K562 (cell line): ENCODE measurements at regions not wholly inside any gene's neighbourhood (a gene's known extent, or its start where the extent isn't known, plus 50 kb on each side); places are given as distances from the start of the nearest gene placed in this dataset.

ENCODE experiments used
- ARID4B ChIP-seq: sonication (generic); formaldehyde crosslinking; IDR thresholded peaks from 2 replicates; pipeline ENCODE4 v1.8.0; 2022; ENCODE audit warnings: mild to moderate bottlenecking, missing genetic modification reagents
- DEAF1 ChIP-seq: fragments of 450-650 bp; formaldehyde crosslinking; IDR thresholded peaks from 2 replicates; pipeline ENCODE4 v1.4.0; 2020; ENCODE audit warnings: mild to moderate bottlenecking, moderate library complexity
- FOXA1 ChIP-seq: fragments of 450-650 bp; IDR thresholded peaks from 2 replicates; pipeline ENCODE4 v1.6.1; 2016; ENCODE audit warnings: mild to moderate bottlenecking, borderline replicate concordance
- HNRNPLL ChIP-seq: fragments of 200-400 bp; formaldehyde crosslinking; IDR thresholded peaks from 2 replicates; pipeline ENCODE4 v1.6.1; 2017; ENCODE audit warnings: low read length, low read depth, mild to moderate bottlenecking; ENCODE audit not compliant: poor library complexity, severe bottlenecking
- KDM5B ChIP-seq: fragments of 200-600 bp; sonication (generic); IDR thresholded peaks from 2 replicates; pipeline ENCODE4 v1.6.1; 2012; ENCODE audit warnings: low read depth, mild to moderate bottlenecking, moderate library complexity, low read length, control low read depth, inconsistent platforms; ENCODE audit not compliant: insufficient replicate concordance
- NFRKB ChIP-seq: fragments of 450-650 bp; IDR thresholded peaks from 2 replicates; pipeline ENCODE4 v1.6.1; 2016; ENCODE audit warnings: low read depth
- NR1H2 ChIP-seq: sonication (generic); formaldehyde crosslinking; IDR thresholded peaks from 2 replicates; pipeline ENCODE4 v1.4.0; 2020; ENCODE audit warnings: mild to moderate bottlenecking, missing genetic modification reagents
- POLR2AphosphoS2 ChIP-seq: IDR thresholded peaks from 2 replicates; pipeline ENCODE4 v1.6.1; 2012; ENCODE audit warnings: low read length, improper control_type of control experiment
- SRSF9 ChIP-seq: fragments of 200-400 bp; formaldehyde crosslinking; IDR thresholded peaks from 2 replicates; pipeline ENCODE4 v1.6.1; 2017; ENCODE audit warnings: low read depth, low read length, borderline replicate concordance
- TAF1 ChIP-seq: IDR thresholded peaks from 2 replicates; pipeline ENCODE4 v1.6.1; 2011; ENCODE audit warnings: mild to moderate bottlenecking, low read length, moderate library complexity; ENCODE audit not compliant: insufficient read depth, control insufficient read depth, severe bottlenecking; ENCODE audit errors: extremely low read depth
- UBTF ChIP-seq, 2 experiments: IDR thresholded peaks; 2 replicates each; pipeline ENCODE4 v1.6.1; 2012; ENCODE audit warnings: improper control_type of control experiment in 2 of 2, low read depth in 2 of 2, low read length in 2 of 2, borderline replicate concordance in 1 of 2
- ZBTB26 ChIP-seq: fragments of 450-650 bp; formaldehyde crosslinking; IDR thresholded peaks from 2 replicates; pipeline ENCODE4 v1.4.0; 2022; ENCODE audit warnings: missing genetic modification characterization
- ZNF165 ChIP-seq: fragments of 250-450 bp; sonication (Bioruptor Pico); IDR thresholded peaks from 2 replicates; pipeline ENCODE4 v1.4.0; 2020; ENCODE audit warnings: borderline replicate concordance
- ZNF354B ChIP-seq: fragments of 250-450 bp; sonication (Bioruptor Pico); IDR thresholded peaks from 2 replicates; pipeline ENCODE4 v1.4.0; 2020
- ZNF717 ChIP-seq: fragments of 250-450 bp; sonication (Bioruptor Pico); IDR thresholded peaks from 2 replicates; pipeline ENCODE4 v1.5.0; 2021

- TF ChIP-seq UBTF (IDR thresholded peaks at IDR 0.05; ENCODE audit: borderline replicate concordance in 1 of 2, low read depth in 2 of 2, low read length in 2 of 2) = no peak
- TF ChIP-seq HNRNPLL = no peak
- TF ChIP-seq TAF1 = no peak
- no peak for TF ChIP-seq ZNF717
- no peak for TF ChIP-seq KDM5B
- no peak for TF ChIP-seq NFRKB
- TF ChIP-seq ZNF165 (CRISPR knock-in tag) = 0 out of 2 replicates have a peak, but pooled peaks have one; percentile 24
- no peak for TF ChIP-seq ARID4B (CRISPR knock-in tag)
- TF ChIP-seq POLR2AphosphoS2 = no peak
- TF ChIP-seq FOXA1 = no peak
- no peak for TF ChIP-seq DEAF1 (CRISPR knock-in tag)
- no peak for TF ChIP-seq ZNF354B (CRISPR knock-in tag)
- no peak for TF ChIP-seq SRSF9
- TF ChIP-seq NR1H2 = no peak
- TF ChIP-seq ZBTB26 = no peak
These were observed 100.7 kb downstream of the DUSP6 start (continued) for GRCh38 chr12:89251342-89252271.
